OCI-M2 (cell line): ENCODE measurements at regions not wholly inside any gene's neighbourhood (a gene's known extent, or its start where the extent isn't known, plus 50 kb on each side); places are given as distances from the start of the nearest gene placed in this dataset.
"Not testable (repeated sequence)": the region's sequence is repeated elsewhere in the genome, so short reads cannot be mapped to it uniquely, and the experiment has no call there.

Experiments
- DNase-seq: peaks from one replicate; lab custom pipeline; 2025; ENCODE audit not compliant: unreplicated experiment; lab: John Stamatoyannopoulos, UW

GRCh38 chr18:29912351-29912750 lies 1130.2 kb downstream of the DSC3 start:
- DNase-seq, result no peak

- DNase-seq, result no peak
These were observed 1149.5 kb downstream of the DSC3 start for GRCh38 chr18:29892960-29893558.

- DNase-seq, result no peak
These were observed 1159.4 kb downstream of the DSC3 start for GRCh38 chr18:29883114-29883513.

- no peak for DNase-seq
These were observed 1159.9 kb downstream of the DSC3 start for GRCh38 chr18:29882620-29883019.

GRCh38 chr18:29879763-29880162 lies 1162.8 kb downstream of the DSC3 start:
- DNase-seq, result no peak

- no peak for DNase-seq
These were observed 1167.9 kb downstream of the DSC3 start for GRCh38 chr18:29874519-29875098.

- DNase-seq, result no peak
These were observed 1169.3 kb downstream of the DSC3 start for GRCh38 chr18:29873211-29873610.

- no peak for DNase-seq
These were observed 1171.3 kb downstream of the DSC3 start for GRCh38 chr18:29871246-29871645.

- DNase-seq, result no peak
These were observed 1179.7 kb downstream of the DSC3 start for GRCh38 chr18:29862824-29863223.

GRCh38 chr18:29855637-29856036 lies 1186.9 kb downstream of the DSC3 start:
- no peak for DNase-seq

- no peak for DNase-seq
These were observed 1189.4 kb downstream of the DSC3 start for GRCh38 chr18:29853126-29853525.

- DNase-seq, result no peak
These were observed 1193.4 kb downstream of the DSC3 start for GRCh38 chr18:29849144-29849543.

GRCh38 chr18:29841631-29842030 lies 1200.9 kb downstream of the DSC3 start:
- no peak for DNase-seq

- no peak for DNase-seq
These were observed 1202.5 kb downstream of the DSC3 start for GRCh38 chr18:29840089-29840488.

GRCh38 chr18:29838961-29839360 lies 1203.6 kb downstream of the DSC3 start:
- not testable (repeated sequence) for DNase-seq

GRCh38 chr18:29838556-29838955 lies 1204.0 kb downstream of the DSC3 start:
- DNase-seq, result no peak

- no peak for DNase-seq
These were observed 1218.9 kb downstream of the DSC3 start for GRCh38 chr18:29823671-29824070.

GRCh38 chr18:29821544-29821943 lies 1221.0 kb downstream of the DSC3 start:
- no peak for DNase-seq

GRCh38 chr18:29811519-29811918 lies 1231.0 kb downstream of the DSC3 start:
- DNase-seq, result no peak

- no peak for DNase-seq
These were observed 1261.7 kb downstream of the DSC3 start for GRCh38 chr18:29780816-29781215.

- DNase-seq, result no peak
These were observed 1263.4 kb downstream of the DSC3 start for GRCh38 chr18:29779096-29779495.

- DNase-seq, result no peak
These were observed 1289.2 kb downstream of the DSC3 start for GRCh38 chr18:29753379-29753778.

GRCh38 chr18:29749704-29750103 lies 1292.8 kb downstream of the DSC3 start:
- no peak for DNase-seq
